ENCODE measurements at regions not wholly inside any gene's neighbourhood (a gene's known extent, or its start where the extent isn't known, plus 50 kb on each side); places are given as distances from the start of the nearest gene placed in this dataset.

GRCh38 chr6:120431841-120432240 is 902.4 kb downstream of the TBC1D32 start:
- Histone ChIP-seq H3K23me2 (ENCODE audit: insufficient read length, low read depth, low read length, poor library complexity, severe bottlenecking) (no peaks in the 10 kb centered on the region), H2AK5ac (ENCODE audit: insufficient read length, low read length) (no peak overlapping the region), H4K8ac (replicated peaks; ENCODE audit: insufficient read length, low read depth, low read length) (no peak overlapping the region), H3K56ac (ENCODE audit: insufficient read length, low read depth, low read length) (no peak overlapping the region), H3K4me1 (ENCODE audit: insufficient read depth, low read length) (no peaks in the 10 kb centered on the region), H4K5ac (ENCODE audit: insufficient read length, low read depth, low read length) (no peak overlapping the region), H3K9me3 (ENCODE audit: control insufficient read depth, low read depth, low read length) (no peaks in the 10 kb centered on the region), H2BK20ac (ENCODE audit: low read depth, low read length, poor library complexity, severe bottlenecking) (no peak overlapping the region), H2AFZ (ENCODE audit: low read length) (no peak overlapping the region), H4K91ac (ENCODE audit: insufficient read length, low read depth, low read length) (no peak overlapping the region), H3T11ph (ENCODE audit: low read length) (no peak overlapping the region), H3K23ac (ENCODE audit: insufficient read length, low read depth, low read length) (no peak overlapping the region), H2BK120ac (ENCODE audit: low read depth, low read length, poor library complexity, severe bottlenecking) (no peak overlapping the region), H3K27me3 (ENCODE audit: insufficient read depth, low read length) (no peaks in the 10 kb centered on the region), H2BK5ac (ENCODE audit: insufficient read length, low read length) (no peak overlapping the region), H3K79me1 (ENCODE audit: insufficient read depth, low read depth, low read length, poor library complexity, severe bottlenecking) (no peaks in the 10 kb centered on the region), H4K20me1 (ENCODE audit: control insufficient read depth, insufficient read depth, insufficient read length) (no peaks in the 10 kb centered on the region), H3K27ac (ENCODE audit: insufficient read length, low read depth, low read length) (no peak overlapping the region), H2BK15ac (ENCODE audit: low read depth, low read length) (no peak overlapping the region), H3K4ac (ENCODE audit: low read depth, low read length) (no peak overlapping the region), H3K79me2 (ENCODE audit: insufficient read depth, low read length) (no peaks in the 10 kb centered on the region), H3K18ac (ENCODE audit: insufficient read length, low read depth, low read length) (no peak overlapping the region), H2BK12ac (ENCODE audit: insufficient read length, low read depth, low read length) (no peak overlapping the region), H3K14ac (ENCODE audit: insufficient read depth, low read length) (no peak overlapping the region), H3K4me2 (ENCODE audit: insufficient read depth, insufficient read length, low read length) (no peak overlapping the region), H3K9ac (ENCODE audit: extremely low read depth, insufficient read length, low read length) (no peak overlapping the region)
- no peak for DNase-seq
- Mint-ChIP-seq H3K4me3 (no peak overlapping the region), H3K9me3 (peaks cover 3 to 4% of the 10 kb centered on the region in 2 experiments; a peak in 3 of 5 replicates), H3K4me1 (0 out of 4 replicates have a peak, but pooled peaks cover 0 to 4% of the 10 kb centered on the region in 2 experiments), H3K36me3 (ENCODE audit: insufficient read depth in 1 of 3, low read depth in 3 of 3) (no peaks in the 10 kb centered on the region; a peak in 1 of 7 replicates), H3K27me3 (ENCODE audit: low read depth) (no peaks in the 10 kb centered on the region), H3K27ac (peak overlapping the region in 1 of 3 experiments; percentile 46; a peak in 1 of 7 replicates)
- no CpG with 5 or more reads among the region's 11 CpGs for WGBS (ENCODE audit: extremely low coverage, insufficient read length, low lambda C conversion rate)
- TF ChIP-seq, protein P1, sequence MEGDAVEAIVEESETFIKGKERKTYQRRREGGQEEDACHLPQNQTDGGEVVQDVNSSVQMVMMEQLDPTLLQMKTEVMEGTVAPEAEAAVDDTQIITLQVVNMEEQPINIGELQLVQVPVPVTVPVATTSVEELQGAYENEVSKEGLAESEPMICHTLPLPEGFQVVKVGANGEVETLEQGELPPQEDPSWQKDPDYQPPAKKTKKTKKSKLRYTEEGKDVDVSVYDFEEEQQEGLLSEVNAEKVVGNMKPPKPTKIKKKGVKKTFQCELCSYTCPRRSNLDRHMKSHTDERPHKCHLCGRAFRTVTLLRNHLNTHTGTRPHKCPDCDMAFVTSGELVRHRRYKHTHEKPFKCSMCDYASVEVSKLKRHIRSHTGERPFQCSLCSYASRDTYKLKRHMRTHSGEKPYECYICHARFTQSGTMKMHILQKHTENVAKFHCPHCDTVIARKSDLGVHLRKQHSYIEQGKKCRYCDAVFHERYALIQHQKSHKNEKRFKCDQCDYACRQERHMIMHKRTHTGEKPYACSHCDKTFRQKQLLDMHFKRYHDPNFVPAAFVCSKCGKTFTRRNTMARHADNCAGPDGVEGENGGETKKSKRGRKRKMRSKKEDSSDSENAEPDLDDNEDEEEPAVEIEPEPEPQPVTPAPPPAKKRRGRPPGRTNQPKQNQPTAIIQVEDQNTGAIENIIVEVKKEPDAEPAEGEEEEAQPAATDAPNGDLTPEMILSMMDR (conservative IDR thresholded peaks at IDR 0.05), result no peak

Data from H9 (cell line).